Stimulated activated CD4-positive, alpha-beta T cell treated with anti-CD3 and anti-CD28 coated beads, Interleukin-12 subunit alpha, Interleukin-12 subunit beta, amount 100 ng/mL, for 24 hours (primary cell): ENCODE measurements at regions not wholly inside any gene's neighbourhood (a gene's known extent, or its start where the extent isn't known, plus 50 kb on each side); places are given as distances from the start of the nearest gene placed in this dataset.
A peak's percentile ranks its signal among the peaks of the same experiment; 100 is the strongest.
"Not testable (repeated sequence)": the region's sequence is repeated elsewhere in the genome, so short reads cannot be mapped to it uniquely, and the experiment has no call there.

Experiments used
- DNase-seq, 2 experiments: peaks; one replicate each; pipeline ENCODE4 v3.0.0-alpha.2; 2020; ENCODE audit warnings: low read depth in 2 of 2

DNA sequence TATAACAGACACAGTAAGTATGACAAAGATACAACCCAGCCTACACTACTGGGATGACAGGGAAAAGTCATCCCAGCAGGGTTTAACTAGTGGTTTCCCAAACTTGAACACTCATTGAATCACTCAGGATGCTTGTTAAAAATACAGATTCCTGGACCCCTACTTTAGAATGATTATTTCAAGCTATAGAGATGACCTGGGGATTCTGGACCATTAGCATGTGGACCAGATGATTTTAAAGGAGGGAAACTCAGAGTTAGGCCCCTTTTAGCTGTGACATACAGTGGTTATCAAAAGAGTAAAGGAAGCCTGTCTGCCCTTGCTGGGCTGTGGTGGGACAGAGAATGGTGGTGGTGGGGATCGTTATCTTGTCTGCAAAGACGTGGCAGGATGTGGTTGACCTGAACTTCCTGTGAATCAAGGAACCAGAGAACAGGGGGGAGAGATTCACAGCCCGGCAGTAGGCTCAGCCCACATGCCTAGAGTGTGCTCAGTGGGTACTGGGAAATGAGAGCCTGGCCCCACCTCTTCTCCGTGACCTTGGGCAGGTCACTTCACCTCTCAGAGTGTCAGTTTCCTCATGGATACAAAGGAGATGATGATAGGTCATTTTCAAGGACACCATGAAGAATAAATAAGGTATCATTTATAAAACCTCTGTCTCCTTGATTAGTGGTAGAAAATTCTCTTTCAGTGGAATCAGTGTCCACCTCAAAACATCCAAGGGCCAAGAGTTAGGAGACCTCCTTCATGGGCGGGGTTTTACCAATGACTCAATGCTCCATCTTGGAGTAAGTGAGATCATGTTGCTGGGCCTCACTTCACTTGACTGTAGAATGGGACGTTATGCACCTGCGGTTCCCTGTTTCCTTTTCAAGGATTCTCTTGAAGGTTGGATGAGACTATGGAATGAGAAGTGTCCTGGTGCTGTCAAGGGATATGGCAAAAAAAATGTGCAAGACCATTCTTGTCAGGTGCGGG is 306.5 kb downstream of the RPLP1 start:
- DNase-seq: peak; percentile 68 to 80

DNA sequence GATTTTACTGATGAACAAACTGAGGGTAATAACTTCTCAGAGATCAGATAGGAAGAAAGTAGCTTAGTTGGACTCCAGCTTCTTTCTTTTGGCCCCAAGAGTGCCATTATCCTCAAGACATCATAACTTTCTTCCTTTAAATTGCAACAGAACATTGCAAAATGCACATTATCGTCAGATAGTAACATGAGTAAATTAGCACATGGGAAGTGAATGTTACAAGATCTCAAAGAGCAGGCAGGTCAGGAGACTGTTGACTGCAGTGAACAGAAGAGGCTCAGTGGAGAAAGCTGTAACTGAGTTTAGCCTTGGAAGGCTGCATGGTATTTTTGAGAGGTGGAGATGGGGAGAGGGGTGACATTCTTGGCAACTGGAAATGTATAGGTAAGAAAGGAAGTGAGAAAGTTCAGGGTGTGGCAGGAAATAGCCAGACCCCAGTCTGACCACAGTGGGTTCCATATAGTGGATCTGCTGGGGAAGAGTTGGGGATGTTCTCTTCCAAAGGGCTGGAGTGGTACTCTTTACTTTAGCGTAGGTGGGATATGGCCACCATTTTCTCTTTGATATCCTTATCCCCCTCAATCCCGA is 307.7 kb downstream of the RPLP1 start:
- DNase-seq: no peak

DNA sequence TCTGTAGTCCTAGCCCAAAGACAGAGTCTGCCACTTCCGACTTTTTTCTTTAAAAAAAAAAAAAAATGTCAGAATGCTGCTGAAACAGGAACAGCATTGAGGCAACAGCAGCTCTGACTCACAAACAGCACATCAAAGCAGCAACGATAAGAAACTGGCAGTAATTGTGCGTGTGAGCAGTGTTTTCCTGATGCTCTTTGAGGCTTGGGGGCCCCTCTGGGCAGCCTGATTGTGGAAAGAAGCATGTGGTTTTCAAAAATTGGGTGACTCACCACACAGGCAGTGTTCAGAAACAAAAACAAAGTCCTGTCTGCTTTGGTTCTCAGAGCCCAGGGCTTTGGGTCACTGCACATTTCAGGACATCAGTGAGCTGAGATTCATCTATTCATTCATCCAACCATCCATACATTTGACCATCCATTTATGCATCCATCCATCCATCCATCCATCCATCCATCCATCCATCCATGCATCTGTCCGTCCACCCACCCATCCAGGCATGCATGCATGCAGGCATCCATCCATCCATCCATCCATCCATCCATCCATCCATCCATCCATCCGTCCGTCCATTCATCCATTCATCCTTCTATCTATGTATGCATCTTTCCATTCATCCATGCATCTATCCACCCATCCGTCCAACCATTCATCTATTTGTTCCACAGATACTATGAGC is 308.4 kb downstream of the RPLP1 start:
- peak; percentile 66 to 72 for DNase-seq

DNA sequence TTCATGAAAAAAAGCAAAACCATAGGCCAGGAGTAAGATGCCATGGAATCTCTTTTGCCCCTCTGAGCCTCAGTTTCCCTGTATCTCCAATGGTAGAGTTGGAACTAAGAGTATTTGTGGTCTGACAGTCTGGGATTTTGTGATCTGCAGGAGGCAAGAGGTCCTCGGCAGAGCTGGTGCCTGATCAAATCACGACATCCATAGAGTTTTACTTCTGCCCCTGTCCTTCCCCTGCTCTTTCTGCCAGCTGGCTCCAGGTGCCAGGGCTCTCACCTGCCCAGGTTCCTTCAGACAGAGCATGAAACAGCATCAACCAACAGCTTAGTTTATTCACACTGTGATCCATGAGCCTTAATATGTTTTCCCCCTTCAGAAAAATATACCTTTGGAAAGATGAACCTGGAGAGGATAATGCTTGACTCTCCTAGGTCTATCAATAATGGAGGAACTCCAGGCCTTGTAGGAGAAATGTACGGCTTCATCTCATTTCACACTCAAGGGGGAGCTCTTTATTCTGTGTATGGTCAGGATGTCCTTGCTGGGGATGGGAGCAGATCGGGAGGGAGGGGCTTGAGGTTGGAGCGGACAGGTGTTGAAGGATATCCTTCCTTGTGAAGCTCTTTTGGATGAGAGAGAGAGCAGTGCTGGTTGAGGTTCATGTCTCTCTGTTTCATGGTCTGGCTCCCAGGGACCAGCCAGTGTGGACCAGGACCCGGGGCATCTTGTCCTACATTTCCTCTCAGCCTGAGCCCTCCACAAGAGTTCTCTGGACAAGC is 309.9 kb downstream of the RPLP1 start:
- no peak for DNase-seq

DNA sequence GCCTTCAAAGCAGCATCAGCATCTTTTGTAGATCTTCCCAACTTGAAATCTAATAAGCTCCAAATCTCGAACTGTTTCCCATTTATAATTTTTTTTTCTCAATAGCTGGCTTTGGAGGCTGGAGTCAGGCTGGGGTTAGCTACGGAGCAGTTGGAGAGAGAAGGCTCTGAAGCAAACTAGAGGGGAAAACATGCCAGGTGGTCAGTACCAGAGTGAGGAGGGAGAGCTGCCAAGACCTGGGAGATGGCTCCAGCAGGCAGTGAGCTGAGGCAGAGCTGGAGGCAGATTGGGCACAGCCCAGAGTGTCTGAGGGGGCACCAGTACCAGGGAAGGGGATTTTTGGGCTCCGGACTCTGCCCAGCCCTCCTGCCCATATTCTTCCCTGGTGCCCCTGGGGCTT is 311.2 kb downstream of the RPLP1 start:
- no peak for DNase-seq

DNA sequence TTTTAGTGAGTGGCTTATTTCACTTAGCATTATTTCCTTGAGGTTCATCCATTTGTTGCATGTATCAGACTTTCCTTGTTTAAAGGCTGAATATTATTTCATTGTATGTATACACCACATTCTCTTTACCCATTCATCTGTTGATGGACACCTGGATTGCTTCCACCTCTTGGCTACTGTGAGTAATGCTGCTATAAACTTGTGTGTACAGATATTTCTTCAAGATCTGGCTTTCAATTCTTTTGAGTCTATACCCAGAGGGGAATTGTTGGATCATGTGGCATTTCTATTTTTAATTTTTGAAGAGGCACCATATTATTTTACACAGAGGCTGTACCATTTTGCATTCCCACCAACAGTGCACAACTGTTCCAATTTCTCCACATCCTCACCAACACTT is 313.5 kb downstream of the RPLP1 start:
- DNase-seq: no peak

DNA sequence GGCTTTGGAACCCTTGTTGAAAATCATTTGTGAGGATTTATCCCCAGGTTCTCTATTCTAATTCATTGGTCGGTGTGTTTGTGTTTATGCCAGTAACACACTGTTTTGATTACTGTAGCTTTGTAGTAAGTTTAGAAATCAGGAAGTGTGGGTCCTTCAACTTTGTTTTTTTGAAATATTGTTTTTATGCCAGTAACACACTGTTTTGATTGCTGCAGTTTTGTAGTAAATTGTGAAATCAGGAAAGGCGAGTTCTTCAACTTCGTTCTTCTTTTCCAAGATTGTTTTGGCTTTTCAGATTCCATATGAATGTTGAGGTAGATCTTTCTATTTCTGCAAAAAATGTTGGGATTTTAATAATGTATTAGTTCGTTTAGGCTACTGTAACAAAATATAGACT is 314.6 kb downstream of the RPLP1 start:
- no peak for DNase-seq

DNA sequence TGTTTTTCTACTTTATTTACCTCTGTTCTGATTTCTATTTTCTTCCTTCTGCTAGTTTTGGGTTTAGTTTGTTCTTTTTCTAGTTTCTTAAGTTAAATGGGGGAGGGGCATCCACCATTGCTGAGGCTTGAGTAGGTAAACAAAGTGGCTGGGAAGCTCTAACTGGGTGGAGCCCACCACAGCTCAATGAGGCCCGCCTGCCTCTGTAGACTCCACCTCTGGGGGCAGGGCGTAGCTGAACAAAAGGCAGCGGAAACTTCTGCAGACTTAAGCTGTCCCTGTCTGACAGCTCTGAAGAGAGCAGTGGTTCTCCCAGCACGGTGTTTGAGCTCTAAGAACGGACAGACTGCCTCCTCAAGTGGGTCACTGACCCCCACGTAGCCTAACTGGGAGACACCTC is 316.7 kb downstream of the RPLP1 start:
- not testable (repeated sequence) for DNase-seq

DNA sequence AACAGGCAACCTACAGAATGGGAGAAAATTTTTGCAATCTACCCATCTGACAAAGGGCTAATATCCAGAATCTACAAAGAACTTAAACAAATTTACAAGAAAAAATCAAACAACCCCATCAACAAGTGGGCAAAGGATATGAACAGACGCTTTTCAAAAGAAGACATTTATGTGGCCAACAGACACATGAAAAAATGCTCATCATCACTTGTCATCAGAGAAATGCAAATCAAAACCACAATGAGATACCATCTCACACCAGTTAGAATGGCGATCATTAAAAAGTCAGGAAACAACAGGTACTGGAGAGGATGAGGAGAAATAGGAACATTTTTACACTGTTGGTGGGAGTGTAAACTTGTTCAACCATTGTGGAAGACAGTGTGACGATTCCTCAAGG is 321.6 kb downstream of the RPLP1 start:
- DNase-seq: not testable (repeated sequence)

DNA sequence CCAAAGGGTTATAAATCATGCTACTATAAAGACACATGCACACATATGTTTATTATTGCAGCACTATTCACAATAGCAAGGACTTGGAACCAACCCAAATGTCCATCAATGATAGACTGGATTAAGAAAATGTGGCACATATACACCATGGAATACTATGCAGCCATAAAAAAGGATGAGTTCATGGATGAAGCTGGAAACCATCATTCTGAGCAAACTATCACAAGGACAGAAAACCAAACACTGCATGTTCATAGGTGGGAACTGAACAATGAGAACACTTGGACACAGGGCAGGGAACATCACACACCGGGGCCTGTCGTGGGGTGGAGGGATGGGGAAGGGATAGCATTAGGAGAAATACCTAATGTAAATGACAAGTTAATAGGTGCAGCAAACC is 322.1 kb downstream of the RPLP1 start:
- not testable (repeated sequence) for DNase-seq

DNA sequence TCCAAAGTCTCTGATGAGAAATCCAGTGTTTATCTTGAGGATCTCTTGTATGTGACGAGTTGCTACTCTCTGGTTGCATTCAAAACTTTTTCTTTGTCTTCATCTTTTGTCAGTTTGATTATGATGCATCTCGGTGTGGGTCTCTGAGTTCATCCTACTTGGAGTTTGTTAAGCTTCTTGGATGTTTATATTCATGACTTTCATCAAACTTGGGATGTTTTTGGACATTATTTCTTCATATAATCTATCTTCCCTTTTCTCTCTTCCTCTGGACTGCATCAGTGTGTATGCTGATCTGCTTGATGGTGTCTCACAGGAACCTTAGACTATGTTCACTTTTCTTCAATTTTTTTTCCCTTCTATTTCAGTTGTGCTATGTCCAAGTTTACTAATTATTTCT is 320.4 kb downstream of the TLE3 start:
- no peak for DNase-seq

DNA sequence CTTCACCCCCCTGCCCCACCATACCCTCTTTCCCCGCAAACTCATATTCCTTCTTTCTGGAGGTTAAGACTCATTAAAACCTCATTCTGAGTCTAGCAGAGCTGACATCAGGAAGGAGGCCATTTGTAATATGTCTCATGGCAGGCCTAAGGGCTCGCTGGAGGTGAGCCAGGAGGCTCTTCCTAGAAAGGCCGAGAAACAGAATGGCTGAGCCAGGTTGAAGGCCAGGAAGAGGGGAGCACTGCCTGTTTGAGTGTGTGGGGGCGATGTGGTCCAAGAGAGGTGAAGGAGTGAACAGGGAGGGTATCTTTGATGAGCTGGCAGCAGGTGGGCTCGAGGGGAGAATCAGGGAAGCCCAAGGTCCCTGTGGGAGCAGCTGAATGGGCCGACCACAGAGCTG is 317.3 kb downstream of the TLE3 start:
- DNase-seq: no peak

DNA sequence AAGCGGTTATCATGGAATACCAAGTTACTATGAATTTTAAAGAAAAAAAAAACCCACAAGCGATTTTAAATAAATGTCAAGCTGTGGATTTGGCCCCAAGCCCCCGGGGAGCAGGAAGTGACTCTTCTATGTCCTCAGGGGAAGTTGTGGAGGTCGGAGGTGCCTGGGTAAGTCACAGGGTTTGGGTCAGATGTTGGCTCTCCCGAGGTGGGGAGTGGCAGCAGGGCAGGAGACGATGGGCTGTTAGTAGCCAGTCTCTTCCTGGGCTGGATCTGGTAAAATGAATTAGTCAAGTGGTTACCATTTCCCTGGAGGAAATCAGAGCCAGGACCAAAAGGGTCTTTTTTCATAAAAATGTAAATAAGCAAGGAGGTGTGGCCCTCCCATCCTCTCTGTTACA is 316.7 kb downstream of the TLE3 start:
- no peak for DNase-seq

DNA sequence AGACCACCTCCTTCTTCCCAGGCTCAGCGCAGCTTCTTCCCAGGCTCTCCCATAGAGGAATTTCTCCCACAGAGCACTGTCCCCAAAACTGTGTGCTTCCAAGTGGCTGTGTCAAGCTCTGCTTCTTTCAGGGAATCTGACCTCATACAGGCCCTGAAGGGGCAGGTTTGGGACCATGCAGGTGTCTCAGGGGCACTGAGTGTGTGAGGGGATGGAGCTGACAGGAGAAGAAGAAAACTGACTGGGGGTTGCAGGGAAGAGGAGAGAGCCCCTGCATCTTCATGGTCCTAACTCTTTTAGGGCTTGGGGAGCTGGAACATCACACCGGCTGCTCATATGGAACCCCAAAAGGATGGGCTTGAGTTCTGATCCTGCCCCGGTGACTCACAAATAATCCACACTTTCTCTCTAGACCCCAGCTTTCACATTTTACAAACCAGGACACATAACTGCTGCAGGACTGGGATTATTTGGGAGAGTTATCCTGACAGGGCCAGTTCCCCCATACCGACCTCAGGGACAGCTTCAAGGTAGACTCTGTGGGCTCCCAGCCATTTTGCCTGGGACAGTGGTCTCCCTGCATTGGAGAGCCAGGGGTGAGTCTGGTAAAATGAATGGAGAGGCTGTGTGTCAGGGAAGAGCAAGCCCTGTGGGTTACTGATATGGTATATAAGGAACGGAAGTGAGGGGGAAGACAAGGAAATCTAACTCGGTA is 316.1 kb downstream of the TLE3 start:
- DNase-seq: no peak

DNA sequence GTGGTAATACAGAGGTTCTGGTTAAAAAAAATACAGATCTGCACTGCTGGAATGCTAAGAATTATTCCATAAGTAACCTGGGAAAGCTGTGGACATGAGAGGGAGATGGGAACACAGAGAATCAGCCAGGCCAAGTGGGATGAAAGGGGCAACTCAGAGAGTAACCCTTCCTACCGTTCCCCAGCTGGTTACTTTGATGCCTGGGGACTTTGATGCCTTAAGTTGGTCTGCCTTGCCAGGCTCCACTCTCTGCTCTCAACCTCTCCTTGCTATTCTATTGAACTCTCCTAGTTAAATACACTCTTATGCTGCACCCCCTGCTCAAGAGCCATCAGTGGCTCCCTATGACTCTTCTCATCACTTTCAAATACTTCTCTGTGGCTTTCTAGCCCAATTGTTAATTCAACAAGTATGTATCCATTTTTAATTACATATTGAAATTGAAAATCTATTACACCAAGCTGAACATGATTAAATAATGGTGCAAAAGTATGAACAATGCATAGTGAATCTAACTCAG is 315.5 kb downstream of the TLE3 start:
- DNase-seq: no peak

DNA sequence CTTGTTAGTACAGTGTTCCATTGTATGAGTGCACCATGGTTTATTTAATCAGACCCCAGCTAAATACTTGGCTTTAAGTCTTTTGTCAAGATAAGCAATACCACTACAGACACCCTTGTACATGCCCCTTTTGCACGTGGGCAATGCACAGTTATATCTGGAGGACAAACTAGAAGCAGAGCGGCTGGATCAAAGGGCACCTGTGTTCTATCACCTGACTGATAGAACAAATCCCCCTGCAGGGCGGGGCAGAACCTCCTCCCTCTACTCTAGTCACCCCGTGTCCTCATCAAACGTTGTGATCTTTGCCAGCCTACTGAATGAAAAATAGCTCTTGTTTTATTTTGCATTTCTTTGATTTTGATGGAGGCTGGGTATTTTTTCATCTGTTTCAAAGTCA is 314.9 kb downstream of the TLE3 start:
- DNase-seq: no peak

DNA sequence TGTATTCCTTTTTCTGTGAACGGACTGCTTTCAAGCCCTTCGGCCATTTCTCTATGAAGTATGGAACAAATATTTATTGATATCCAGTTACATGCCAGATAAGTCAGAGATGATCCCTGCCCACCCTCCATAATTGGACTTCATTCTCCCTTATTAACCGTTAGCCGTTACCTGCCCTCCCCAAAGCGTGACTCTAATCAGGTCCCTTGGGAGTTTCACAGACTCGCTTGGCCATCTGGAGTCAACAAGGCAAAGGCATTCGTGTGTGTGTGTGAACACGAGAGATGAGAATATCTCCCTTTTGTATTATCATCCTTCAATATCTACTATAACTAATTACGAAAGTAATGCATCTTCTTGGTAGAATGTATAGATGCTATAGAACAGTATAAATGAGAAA is 314.5 kb downstream of the TLE3 start:
- no peak for DNase-seq

DNA sequence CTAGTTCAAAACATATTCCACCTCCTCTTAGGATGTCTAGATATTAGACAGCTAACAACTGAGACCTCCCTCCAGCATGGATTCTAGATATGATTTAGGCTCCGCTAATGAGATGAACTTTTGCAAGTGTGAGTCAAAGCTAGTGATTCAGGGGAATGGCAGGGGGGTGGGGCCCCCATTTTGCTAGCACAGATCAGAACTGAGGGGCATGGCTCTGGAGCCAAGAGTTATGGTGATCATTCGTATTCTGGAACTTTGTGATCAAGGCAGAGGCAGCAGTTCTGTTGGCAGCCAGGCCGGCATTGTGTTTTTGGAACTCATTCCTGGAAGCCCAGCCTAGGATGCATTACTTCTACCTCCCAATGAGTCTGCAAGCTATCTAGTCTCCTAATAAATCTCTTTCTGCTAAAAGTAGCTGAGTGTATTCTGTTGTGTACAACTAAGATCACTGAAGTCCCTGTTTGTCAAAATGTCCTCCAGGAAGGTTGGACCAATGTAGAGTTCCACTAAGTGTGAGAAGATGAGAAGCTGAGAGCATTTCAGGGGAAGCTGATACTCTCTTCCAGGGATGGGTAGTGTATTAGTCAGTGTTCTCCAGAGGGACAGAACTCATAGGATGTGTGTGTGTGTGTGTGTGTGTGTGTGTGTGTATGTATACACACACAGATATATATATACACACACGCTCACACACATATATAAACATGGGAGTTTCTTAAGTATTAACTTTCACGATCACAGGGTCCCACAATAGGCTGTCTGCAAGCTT is 312.7 kb downstream of the TLE3 start:
- DNase-seq: no peak

DNA sequence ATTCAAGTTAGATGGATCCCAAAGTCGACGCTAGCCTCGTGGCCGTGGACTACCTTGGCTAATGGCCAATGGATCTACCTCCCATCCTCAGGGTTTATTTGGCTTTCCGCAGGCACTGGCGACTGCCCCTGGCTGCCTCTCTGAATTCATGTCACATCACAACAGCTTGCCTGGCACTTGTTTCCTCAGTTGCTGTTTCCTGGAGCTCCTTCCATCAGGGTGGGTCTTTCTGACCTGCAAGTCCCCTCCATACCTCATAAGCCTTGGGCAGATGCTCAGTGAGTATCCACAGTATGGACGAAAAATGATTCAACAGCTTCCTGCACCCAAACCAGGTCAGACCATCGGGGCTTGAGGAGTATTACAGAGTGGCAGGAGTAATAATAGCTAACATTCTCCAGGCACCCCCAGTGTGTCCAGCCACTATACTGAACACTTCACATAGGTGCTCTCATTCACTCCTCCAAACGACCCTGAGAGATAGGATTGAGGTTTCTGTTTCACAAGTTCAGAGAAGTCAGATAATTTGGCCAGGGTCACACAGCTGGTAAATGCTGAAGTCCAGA is 311.5 kb downstream of the TLE3 start:
- no peak for DNase-seq

DNA sequence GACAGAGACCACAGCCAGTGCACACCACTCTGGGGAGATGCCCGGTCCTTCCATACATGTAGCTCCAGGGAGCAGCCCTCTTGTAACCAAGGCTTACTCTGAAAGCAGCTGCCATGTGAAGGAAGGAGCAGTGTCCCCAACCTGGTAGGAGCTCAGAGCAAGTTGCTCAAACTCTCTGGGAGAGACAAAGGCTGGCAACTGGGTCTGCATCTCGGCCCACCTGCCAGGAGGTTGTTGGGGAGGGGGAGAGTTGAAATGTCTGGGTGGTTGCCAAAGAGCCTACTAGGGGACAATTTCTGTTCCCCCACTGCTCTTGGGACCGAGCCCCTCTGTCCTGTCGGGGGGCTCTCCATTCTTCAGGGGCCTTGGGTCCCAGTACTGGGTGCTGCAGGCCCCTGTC is 309.9 kb downstream of the TLE3 start:
- no peak for DNase-seq
